ENCODE measurements at regions not wholly inside any gene's neighbourhood (a gene's known extent, or its start where the extent isn't known, plus 50 kb on each side); places are given as distances from the start of the nearest gene placed in this dataset.
A peak's percentile ranks its signal among the peaks of the same experiment; 100 is the strongest.

DNA sequence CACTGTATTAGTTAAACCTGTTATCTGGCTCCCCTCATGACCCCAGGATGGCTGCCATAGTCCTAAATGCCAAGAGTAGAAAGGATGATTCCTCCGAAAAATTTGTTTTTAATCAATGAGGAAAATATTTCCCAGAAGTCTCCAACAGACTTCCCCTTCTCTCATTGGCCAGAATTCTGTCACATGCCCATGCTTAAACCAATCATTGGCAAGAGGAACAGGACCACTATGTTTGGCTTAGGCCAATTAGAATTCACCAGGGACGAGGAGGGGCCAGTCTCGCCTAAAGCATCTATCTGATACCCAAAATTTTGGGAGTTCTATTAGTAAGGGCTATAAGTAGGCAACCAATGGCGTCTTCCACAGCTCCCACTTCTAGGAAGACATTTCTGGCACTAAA, 71.2 kb upstream of the IL6 start:
- DNase-seq: no peak

DNA sequence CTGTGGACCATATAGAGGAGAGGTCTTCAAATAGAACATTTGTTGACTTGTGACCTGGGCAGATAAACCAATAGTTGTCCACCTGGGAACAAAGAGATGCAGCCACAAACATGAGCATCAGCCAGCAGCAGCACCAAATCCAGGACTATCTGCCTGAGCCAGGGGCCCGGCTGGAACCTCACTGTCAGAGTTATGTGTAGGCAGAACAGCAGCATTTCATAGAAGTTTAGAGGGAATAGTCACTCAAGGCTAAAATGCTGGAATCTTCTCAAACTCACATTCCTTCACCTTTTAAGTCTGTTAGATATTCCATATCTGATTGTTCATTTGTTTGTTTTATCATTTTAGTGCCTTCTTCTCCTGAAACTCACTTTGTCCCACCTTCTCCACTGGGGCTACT, 72.2 kb upstream of the IL6 start:
- DNase-seq: no peak

DNA sequence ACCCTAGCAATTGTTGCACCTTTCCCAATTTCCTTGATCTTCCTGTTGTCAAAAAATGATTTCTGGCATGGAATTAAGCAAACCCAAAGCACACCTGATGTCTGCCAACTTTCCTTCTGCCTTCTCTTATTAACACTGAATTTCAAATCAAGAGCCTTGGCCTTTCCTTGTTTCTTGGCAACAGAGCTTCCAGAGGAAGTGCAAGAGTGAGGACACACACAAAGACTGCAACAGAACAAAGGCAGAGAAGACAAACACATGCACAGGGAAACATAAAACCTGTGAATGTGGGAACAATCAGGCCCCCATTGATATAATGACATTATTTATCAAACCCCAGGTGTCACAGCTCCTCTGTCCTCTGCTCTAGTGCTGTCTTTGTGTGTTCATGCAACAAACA, 73.0 kb upstream of the IL6 start:
- DNase-seq: no peak

DNA sequence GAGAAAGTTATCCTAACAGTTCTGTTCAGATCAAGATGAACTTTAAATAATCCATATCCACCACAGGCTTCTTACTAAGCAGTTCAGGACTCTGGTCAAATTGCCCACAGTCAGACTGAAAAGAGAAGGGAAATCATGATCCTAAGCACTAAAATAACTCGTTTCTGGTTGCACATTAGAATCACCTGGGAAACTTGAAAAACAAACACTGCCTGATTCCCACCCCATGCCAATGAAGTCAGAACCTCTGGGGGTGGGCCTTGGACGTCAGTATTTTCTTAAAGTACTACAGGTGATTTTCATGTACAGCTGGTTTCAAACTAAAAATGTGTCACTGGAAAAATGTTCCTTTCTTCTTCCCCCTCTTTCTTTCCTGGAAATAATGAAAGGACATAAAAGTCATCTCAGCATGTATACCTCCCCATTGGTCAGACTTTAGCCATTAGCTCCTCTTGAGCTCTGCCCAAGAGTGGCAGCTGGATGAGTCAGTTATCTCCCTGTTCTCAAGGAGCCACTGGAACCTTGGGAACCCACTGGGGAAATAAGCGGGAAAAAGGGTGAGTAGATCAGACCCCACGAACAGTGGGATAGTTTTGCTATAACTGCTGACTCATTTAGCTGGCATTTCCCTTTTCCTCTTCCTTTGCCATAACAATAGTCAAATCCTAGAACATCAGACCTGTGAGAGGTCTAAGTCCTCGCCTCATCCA, 75.3 kb upstream of the IL6 start:
- no peak for DNase-seq

DNA sequence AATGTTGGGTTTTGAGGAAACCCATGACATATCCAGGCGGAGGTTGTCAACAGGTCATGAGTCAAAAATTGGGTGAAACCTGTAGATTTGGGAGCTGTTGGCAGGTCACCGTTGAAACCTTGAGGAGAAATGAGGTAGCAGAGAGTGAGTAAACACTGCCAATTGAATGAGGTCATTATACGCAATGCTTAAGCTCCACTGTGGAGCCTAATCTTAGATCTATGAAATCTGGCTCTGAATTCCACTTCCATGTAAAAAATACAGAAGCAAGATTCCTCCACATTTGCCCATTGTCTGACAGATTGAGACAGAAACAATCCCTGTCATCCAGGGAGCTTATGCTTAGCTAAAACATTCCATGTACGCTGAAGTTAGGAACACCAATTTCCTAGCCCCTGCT, 76.0 kb upstream of the IL6 start:
- DNase-seq: no peak

DNA sequence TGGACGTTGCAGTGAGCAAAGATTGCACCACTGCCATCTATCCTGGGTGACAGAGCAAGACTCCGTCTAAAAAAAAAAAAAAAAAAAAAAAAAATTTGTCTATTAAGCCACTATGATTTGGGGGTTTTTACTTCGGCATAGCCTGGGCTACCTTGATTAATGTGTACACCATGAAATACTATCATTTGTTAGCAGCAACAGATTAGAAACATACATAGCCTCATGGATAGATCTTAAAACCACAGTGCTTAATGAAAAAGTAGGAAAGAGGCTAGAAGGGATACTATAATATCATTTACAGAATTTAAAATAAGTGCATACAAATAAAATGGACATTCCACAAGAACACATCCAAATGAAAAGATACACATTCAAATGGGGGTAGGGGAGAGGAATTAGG, 77.3 kb upstream of the IL6 start:
- no peak for DNase-seq

DNA sequence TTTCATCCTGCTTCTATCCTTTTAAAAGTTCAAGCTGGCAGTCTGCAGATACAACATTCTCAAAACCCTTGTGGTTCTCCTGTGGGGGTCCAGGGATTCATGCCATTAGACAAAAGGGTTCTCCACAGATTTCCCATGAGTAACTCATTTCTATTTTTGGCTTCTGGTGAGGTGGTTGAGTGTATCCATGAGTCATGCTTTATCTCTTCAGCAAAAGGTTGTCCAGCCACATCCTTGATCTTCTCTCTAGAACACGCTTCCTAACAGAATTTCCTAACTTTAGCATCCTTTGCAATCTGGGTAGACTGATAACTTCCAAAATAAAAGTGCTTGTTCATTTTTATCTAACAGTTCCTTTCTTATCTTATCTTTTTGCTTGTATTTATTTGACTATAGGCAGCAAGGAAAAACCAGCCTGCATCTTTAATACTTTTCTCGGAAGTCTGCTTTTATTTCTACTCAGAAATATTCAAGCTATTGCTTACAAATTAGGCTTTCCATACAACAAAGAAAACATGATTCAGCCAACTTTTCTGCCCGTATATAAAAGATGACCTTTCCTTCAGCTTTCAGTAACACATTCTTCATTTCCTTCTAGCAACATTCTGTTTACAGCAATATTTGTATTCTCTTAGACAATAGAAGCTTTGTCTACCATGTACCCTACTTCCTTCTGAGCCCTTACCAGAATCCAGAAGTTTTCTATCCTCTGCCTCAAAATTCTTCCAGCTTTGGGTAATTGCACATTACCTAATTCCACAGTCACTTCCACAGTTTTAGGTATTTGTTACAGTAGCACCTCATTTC, 79.3 kb upstream of the IL6 start:
- no peak for DNase-seq

DNA sequence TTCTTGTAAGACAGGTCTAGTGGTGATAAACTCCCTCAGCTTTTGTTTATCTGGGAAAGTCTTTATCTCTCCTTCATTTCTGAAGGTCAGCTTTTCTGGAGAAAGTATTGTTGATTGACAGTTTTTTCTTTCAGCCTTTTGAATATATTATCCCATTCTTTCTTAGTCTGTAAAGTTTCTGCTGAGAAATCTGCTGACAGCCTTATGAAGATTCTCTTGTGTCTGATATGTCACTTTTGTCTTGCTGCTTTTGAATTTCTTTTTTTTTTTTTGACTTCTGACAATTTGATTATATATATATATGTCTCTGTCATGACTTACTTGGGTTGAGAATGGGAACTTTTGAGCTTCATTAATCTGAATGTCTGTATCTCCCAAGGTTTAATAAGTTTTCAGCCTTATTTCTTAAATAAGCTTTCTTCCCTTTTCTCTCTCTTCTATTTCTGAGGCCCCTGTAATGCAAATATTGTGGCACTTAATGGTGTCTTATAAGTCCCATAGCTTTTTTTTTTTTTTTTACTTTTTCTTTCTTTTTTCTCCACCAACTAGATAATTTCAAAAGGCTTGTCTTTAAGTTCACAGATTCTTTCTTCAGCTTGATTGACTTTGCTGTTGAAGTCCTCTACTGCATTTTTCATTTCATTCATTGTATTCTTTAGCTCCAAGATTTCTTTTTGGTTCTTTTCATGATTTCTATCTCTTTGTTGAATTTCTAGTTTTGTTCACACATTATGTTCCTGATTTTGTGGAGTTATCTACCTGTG, 81.4 kb upstream of the IL6 start:
- DNase-seq: no peak

DNA sequence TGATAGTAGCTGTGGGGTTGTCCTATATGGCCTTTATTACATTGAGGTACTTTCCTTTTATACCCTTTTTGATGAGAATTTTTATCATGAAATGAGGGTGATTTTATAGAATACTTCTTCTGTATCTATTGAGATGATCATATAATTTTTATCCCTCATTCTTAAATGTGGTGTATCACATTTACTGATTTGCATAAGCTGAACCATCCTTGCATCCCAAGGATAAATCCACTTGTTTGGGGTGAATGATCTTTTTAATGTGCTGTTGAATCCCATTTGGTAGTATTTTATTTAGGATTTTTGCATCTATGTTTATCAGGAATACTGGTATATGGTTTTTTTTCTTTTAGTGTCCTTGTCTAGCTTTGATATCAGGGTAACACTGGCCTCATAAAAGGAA, 84.5 kb upstream of the IL6 start:
- no peak for DNase-seq

DNA sequence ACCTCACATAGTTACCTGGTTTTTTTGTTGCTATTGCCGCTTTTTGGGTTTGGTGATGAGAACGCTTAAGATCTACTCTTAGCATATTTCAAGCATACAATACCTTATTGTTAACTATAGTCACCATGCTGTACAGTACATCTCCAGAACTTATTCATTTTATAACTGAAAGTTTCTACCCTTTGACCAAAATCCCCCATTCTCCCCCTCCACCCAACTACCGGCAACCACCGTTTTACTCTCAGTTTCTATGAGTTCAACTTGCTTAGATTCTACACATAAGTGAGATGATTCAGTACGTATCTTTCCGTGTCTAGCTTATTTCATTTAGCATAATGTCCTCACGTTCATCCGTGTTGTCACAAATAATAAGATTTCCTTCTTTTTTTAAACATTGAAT, 86.7 kb upstream of the IL6 start:
- peak; percentile 41 for DNase-seq

DNA sequence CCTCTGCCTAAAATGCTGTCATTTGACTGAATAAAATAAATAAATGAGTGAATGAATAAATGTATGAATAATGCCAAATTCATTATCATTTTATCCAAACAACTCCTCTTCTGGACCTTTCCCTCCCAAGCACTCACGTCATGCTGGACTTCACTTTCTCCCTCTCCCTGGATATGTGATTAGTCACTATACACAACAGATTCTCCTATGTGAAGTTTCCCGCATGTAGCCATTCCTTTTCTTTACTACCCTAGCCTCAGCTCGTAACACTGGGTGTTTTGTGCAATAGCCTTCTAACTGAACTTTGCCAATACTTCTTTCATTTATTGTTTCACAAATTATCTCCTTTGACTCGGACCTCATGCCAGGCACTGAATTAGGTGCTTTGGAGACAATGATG, 87.6 kb upstream of the IL6 start:
- DNase-seq: no peak

DNA sequence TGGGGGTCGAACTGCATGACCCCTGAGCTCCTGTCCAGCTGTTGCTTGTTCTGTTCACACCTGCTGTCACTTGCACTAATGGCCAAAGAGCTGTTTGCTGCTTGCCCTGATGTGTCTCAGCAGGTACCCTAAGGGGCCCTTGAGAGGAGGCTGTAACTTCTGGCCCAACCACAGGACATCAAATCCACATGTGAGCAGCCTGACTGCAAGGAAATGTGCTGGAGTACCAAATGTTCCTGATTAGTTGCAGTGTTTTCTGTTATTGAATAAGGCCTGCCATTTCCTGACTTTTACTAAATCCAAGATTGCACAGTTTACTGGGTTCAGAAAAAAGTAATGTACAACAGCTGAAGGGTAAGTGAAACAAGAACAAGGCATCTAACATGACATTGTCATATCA, 91.7 kb upstream of the IL6 start:
- no peak for DNase-seq

DNA sequence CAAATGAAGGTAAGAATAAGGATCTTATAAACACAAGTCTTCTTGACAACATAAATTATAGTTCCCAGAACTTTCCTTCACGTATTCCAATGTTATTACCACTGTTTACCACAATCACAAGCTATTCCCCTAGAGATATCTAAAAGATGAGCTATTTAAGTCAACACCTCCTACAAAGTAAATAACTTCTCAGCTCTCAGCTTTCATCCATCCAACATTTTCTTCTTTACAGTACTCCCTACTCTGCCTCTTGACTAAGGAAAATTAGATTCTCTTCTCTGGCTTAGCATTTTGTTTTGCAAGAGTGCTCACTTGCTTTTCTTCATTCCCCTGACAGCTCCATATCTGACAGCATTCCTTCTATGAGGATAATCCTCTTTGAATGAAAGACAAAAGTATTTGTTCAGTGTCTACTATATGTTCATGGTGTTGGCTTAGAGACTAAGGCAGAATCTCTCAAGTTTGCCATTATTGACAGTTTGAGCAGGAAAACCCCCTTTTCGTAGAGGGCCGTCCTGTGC, 93.0 kb upstream of the IL6 start:
- no peak for DNase-seq

DNA sequence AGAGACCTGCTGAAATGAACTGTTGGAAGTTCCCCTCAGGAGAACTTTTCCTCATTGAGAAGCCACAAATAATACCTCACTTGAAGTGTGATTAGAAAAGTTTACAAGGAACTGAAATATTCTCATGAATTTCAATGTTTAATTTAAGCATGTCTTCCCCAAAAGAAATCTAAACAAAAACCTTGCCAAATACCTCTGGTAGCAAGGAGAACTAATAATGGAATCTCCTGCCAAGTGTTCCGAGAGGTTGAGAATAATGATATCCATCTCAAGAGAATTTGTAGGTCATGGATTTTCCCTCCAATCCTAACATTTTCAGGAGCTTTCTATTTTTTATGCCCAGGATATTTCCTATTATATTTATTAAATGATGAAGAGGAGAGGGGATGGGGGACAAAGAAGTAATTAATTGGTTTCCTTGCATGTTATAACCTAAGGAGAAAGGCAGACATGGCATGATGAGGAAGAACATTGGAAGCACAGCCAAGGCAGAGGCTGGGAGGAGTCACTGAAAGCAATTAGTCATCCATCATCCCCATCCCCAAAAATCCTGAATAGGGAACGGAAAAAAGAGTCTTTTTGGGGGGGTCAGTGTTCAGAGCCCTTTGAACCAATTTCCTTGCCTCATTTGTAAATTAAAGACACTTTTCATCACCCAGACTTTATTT, 93.6 kb upstream of the IL6 start:
- DNase-seq: no peak

DNA sequence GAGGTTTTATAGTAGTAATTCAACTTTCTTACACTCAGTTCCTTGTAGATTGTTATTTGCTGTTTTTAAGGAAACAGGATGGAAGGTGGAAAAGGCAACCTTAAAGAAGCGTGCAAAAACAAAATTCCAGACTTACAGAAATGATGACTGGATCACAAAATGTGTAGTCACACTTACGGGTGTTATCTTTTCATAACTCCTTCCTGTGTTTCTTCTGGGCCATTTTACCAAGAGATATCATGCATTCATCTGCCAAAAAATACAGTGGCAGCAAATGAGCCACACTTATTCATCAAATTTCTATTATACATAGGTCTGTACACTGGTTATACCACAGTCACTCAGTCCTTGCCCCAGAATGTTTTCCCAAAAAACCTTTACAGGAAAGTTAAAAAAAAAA, 94.3 kb upstream of the IL6 start:
- no peak for DNase-seq

DNA sequence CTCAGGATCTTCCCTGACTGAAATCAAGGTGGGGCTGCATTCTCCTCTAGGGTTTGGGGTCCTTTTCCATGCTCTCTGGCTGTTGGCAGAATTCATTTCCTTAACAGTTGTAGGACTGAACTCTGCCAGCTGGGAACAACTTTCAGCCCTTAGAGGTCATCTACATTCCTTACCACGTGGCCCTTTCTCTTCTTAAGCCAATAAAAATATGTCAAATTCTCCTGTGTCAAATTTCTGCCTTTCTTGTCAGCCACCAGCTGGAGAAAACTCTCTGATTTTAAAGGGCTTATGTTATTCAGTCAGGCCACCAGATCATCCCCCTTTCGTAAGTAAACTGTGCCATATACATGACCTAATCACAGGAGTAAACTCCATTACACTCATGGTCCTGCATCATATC, 95.3 kb upstream of the IL6 start:
- no peak for DNase-seq

DNA sequence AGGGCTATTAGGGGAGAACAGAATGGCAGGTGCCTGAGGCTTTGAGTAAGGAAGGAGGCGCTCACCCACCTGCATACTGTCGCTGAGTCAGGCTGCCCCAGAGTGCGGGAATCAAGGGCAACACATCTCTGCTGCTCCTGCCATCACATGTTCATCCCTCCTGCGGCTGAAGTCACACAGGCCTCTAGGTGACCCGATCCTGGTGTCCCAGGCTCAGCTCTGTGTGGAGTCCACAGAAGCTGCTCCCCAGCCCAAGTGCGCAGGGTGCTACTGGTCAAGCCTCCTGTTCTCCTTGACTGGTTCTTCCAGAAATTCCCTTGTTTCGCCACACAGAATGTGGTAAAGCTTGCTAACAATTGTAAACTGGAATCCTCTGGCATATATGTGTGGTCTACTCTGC, 96.9 kb upstream of the IL6 start:
- DNase-seq: no peak

DNA sequence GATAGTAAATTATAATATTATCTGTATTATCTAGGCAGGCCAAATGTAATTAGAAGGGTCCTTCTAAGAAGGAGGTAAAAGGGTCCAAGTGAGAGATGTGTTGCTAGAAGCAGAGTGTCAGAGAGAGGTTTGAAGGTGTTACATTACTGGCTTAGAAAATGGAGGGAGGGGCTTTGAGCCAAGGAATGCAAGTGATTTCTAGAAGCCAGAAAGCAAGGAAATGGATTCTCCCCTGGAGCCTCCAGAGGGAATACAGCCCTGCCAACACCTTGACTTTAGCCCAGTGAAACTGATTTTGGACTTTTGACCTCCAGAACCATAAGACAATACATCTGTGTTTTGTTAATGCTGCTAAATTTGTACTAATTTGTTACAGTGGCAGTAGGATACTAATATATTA, 97.9 kb upstream of the IL6 start:
- no peak for DNase-seq

DNA sequence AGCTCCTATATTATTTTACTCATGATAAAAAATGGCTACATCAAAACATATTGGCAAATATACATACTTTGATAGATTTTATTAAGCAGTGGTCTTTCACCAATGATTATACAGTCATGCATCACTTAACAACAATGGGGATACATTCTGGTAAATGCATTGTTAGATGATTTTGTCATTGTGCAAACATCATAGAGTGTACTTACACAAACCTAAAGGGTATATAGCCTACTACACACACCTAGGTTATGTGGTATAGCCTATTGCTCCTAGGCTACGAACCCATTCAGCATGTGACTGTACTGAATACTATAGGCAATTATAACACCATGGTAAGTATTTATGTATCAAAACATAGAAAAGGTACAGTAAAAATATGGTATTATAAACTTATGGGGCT, 98.9 kb upstream of the IL6 start:
- no peak for DNase-seq

DNA sequence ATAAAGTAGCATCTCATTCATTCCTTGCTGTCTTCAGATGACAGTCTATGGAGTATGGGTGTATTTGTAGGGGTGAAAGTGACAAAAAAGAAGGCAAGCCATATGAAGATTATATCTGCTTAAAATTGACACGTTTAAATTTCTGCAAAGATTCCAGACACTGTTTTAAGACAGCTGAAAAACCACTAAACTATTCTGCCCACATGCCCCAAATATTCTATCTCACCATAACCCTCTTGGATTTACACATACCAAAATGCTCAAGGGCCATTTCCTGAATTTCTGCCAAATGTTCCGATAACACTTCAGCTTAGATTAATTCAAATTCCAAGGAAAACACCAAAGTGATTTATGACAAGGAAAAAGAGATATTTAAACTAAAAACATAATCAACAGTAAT, 99.9 kb upstream of the IL6 start:
- no peak for DNase-seq

DNA sequence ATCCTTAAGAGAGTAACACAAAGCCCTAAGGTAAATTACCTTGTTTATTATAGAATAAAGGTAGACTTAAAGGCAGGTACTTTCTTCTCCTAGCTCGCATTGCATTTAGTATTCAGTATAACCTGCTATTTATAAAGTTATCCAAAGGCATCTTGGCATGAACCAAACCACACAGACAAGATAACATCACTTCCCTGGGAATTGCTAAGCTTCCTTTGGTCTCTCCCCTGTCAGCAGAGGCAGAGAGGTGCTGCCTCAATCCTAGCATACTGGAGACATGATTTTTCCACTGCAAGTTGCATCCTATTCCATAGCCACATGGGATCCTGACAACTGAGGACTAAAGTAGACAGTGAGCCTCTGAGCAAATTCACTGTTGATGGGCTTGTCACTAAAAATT, 101.7 kb upstream of the IL6 start:
- DNase-seq: no peak

DNA sequence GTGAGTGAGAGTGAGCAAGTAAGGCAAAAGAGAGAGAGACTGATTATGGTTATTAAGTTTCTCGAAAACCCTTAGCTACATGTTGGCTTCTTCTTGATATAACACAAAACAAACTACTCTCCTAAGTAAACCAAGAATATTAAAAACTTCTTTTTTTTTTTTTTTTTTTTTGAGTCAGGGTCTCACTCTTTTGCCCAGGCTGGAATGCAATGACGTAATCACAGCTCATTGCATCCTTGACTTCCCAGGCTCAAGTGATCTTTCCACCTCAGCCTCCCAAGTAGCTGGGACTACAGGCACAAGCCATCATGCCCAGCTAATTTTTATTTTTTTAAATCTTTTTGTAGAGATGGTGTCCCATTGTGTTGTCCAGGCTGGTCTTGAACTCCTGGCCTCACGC, 102.2 kb upstream of the IL6 start:
- DNase-seq: no peak

DNA sequence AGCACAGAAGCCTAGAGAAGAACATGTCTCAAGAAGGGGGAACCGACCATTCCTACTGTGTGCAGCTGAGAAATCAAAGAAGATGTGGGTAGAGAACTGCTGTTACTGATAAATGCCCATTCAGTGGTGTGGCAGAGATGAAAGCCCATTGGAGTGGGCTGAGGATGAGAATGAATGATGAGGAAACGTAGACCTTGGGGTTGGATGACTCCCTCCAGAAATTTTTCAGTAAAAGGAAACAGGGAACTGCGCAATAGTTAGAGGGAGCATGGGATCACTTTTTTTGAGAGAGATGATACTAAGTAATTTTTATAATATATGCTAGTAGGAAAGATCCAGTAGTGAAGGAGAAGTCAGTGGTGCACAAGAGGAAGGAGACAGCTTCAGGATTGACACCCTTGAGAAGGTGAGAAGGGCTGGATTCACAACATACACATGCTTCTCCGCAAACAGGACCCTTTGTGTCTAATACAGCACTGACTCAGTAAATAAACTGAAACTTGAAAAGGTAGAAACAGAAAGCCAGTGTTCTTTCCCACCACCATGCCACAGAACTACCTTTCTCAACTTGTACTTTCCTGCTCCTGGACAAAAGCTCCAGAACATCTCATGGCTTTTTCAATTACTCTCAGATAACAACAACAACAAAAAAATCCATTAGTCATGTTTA, 104.7 kb upstream of the IL6 start:
- DNase-seq: no peak
